Stimulated activated naive CD8-positive, alpha-beta T cell treated with anti-CD3 and anti-CD28 coated beads, Interleukin-15, Interleukin-2, amounts not matched to agents 100 U/mL and 50 U/mL, for 24 hours (primary cell): ENCODE measurements at regions not wholly inside any gene's neighbourhood (a gene's known extent, or its start where the extent isn't known, plus 50 kb on each side); places are given as distances from the start of the nearest gene placed in this dataset.
"Not testable (repeated sequence)": the region's sequence is repeated elsewhere in the genome, so short reads cannot be mapped to it uniquely, and the experiment has no call there.

Source experiments
- ATAC-seq: fragments of 150-1000 bp; cut with Tn5 transposase; one replicate; pipeline ENCODE4 v1.10.0; 2021
- DNase-seq: peaks from one replicate; pipeline ENCODE4 v3.0.0; 2021

- ATAC-seq (no peak), DNase-seq (no peak)
These were observed 719.4 kb upstream of the CELF4 start for GRCh38 chr18:38284972-38285371.

- no peak for DNase-seq
- no peak for ATAC-seq
These were observed 697.5 kb upstream of the CELF4 start for GRCh38 chr18:38263066-38263465.

DNA sequence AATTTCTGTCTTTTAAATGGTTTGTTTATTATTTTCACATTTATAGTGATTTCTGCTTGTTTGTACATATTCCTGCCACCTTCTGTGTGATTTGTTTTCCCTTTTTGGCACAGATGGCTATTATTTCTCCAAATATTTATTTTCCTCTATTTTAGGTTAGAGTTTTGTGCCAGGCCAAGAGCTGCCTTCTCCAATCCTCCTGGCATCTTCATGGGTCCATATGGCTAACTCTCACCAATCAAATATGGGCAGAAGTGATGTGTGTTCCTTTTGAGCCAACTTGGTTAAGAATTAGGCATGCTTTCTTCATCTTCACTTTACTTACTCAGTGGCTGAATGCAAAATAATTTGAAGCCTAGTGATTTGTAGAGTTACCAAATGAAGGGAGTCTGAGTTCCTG lies 697.1 kb upstream of the CELF4 start:
- ATAC-seq (no peak), DNase-seq (no peak)

- ATAC-seq (no peak), DNase-seq (no peak)
These were observed 692.1 kb upstream of the CELF4 start for GRCh38 chr18:38257661-38258060.

DNA sequence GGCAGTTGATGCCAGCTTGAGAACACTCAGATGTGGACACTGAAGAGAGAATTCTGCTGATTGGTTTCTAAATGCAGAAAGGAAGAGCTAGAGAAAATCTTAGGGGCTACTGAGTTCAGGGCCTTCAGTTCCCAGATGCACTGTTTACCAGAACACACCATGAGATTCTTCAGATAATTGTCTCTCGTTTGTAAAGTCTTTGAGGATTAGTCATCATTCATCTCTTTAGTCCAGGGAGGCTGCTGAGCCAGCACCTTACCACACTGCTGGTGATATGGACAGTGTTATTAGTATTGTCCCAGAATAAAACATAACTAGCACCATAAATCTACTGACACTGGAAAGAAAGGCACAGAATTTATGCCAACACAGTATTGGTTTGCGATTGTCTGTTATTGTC lies 690.8 kb upstream of the CELF4 start:
- no peak for ATAC-seq

DNA sequence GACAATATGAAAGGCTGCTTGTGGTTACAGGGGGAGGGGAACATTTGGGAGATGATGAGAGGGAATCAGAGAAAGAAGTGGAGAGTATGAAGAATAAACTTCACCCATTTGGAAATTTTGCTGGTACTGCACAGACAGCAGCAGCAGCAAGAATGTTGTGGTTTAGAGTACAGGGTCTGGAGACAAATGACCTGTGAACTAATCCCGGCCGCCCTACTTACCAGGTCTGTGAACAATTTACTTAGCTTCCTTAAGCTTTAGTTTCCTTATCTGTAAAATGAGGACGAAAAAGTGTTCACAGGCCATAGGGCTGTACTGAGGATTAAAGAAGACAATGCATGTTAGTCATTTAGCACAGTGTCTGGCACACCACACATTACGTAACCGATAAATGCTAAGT lies 685.4 kb upstream of the CELF4 start:
- ATAC-seq (no peak), DNase-seq (no peak)

More for the DNA sequence above, 690.8 kb upstream of the CELF4 start:
- DNase-seq: no peak

- ATAC-seq: no peak
- DNase-seq: no peak
These were observed 678.9 kb upstream of the CELF4 start for GRCh38 chr18:38244480-38244879.

DNA sequence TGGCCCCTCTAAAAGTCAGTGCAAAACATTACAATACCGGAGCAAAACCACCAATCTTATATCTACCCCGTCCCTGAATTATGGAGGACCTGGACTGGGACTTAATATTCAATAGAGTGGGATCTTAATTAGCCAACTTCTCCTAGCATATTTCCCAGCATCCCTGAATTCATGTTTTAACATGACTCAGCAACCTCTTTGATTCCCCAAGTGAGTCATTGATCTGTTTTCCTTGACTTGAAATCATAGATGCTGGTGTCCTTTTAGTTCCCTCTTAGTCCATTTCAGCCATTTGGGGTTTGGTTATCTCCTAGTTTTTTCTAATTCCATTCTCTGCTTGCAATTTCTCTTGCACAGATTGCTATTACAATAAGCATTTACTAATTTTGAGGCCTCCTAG lies 677.7 kb upstream of the CELF4 start:
- ATAC-seq (no peak), DNase-seq (no peak)

DNA sequence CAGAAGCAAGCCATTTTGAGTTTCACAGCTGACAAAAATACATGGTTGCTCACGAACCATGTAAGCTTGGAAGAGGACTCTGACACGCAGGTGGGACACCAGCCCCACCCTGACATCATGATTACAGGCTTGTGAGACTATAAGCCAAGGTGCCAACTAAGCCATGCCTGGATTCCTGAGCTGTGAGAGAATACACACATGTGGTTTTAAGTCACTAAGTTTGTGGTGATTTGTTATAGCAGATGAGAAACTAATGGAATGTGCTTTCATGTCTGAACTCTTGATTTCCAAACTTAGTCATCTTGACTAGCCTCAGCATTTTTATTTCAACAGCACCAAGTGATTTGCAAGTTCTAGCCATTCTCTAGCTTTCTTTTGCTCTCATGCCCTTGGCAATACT lies 676.1 kb upstream of the CELF4 start:
- DNase-seq: no peak
- no peak for ATAC-seq

- no peak for ATAC-seq
These were observed 675.6 kb upstream of the CELF4 start for GRCh38 chr18:38241216-38241615.

DNA sequence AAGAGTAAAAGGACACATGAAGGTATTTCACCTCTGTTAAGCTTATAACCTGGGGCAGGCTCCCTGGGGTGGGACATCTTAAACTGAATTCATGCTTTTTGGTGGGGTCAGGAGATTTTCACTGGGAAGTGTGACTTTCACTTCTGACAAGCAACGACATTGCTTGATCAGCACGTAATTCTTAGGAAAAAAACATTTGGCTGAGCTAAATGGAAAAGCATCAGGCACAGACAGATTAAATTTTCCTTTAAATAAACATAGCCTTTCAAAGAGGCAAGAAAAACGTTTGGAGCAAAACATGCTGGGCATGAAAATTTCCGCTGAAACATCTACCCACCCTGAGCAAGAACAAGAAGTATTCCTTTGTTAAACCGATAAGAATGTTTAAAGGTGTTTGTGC lies 674.0 kb upstream of the CELF4 start:
- DNase-seq (no peak), ATAC-seq (no peak)

More at GRCh38 chr18:38241216-38241615, 675.6 kb upstream of the CELF4 start:
- DNase-seq: no peak

GRCh38 chr18:38237796-38238195 lies 672.2 kb upstream of the CELF4 start:
- DNase-seq: no peak

GRCh38 chr18:38221476-38222100 lies 656.0 kb upstream of the CELF4 start:
- no peak for ATAC-seq
- no peak for DNase-seq

More at GRCh38 chr18:38237796-38238195, 672.2 kb upstream of the CELF4 start:
- no peak for ATAC-seq

DNA sequence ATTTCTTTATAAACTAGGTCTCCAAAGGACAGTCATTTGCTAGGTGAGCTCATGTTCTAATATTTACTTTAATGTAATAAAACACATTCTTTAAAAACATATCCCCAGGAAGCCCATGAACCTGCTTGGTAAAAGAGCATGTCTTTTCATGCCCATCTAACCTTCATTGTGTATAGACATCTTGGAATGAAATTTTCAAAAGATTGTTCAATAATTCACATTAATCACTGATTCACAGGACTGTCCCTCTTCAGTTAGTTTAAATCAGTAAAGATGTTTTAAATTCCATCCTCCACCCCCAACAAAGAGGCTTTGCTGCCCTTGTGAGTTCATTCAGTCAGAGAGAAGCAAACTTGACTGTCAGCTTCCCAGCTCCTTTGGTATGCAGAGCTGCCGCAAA lies 633.4 kb upstream of the CELF4 start:
- no peak for DNase-seq
- ATAC-seq: no peak

- DNase-seq (no peak), ATAC-seq (no peak)
These were observed 632.9 kb upstream of the CELF4 start for GRCh38 chr18:38198526-38198925.

DNA sequence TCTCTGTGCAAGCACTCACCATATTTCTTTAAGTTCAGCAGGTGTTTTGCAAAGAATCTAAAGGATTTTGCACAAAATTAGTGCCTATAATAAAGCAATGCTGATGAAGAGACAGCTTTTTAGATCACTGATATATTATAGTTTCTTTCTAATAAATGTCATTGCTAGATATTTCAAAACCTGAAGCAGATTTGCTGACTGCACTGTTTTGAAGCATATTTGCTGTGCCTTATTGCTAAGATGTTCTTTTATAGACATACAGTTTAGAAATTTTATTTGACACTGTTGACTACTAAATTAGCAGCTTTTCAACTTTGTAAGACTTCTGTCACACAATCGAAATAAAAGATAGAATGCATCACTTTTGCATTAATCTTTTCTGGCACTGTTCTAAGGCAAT lies 620.9 kb upstream of the CELF4 start:
- ATAC-seq (no peak), DNase-seq (no peak)

DNA sequence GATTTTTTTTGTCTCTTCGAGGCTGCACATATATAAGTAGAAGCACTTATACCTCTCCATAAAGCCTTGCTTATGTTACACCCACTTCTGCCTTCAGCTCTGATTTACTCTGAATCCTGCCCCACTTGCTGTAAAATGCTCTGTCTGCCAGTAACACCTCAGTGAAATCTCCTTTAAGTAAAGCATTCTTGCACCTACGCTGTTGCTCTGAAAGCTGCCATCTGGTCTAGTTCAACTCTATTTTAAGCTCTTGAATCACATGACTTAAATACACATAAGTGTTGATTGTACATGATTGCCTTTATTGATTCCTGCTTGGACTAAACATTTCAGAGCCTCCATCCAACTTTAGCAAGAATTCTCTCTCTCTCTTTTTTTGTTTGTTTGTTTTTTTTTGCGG lies 609.0 kb upstream of the CELF4 start:
- ATAC-seq (no peak), DNase-seq (no peak)

- ATAC-seq: no peak
- no peak for DNase-seq
These were observed 608.6 kb upstream of the CELF4 start for GRCh38 chr18:38174173-38174572.

DNA sequence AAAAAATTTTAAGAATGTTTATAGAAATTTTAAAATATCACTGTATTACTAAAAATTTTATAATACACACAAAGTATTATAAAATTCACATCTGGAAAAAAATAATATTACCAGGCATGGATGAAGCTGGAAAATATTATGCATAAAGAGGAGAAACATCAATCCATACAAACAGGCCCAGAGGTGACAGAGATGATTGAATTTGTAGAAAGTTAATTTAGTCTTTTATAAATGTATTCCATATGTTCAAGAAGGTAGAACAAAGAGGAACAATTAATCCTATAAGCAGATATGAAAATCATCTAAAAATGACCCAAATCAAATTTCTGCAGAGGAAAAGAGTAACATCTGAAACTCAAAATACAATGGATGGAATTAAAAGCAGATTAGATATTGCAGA lies 605.2 kb upstream of the CELF4 start:
- no peak for DNase-seq

DNA sequence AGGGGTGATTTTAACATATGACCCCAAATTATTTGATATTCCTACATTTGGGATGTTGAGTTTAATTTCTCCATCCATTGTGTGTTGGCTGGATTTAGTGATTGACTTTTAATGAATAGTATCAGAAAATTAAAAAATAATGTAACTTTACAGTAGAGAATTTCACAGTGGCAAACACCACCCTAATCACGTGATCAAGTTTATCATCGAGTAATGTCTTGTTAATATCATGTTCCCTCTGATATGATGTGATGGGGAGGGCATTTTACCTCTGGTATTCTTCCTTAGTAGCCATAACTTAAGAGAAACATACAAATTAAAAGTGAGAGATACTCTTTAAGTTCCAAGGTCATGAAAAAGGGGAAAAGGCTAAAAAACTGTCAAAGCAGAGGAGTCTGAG lies 602.0 kb upstream of the CELF4 start:
- ATAC-seq: no peak

More for the DNA sequence above, 605.2 kb upstream of the CELF4 start:
- ATAC-seq: no peak

GRCh38 chr18:38153116-38153515 lies 587.5 kb upstream of the CELF4 start:
- not testable (repeated sequence) for ATAC-seq, DNase-seq

More for the DNA sequence above, 602.0 kb upstream of the CELF4 start:
- DNase-seq: no peak

- DNase-seq (no peak), ATAC-seq (no peak)
These were observed 551.1 kb upstream of the CELF4 start for GRCh38 chr18:38116716-38117115.

- DNase-seq (no peak), ATAC-seq (no peak)
These were observed 549.6 kb upstream of the CELF4 start for GRCh38 chr18:38115201-38115600.

GRCh38 chr18:38087538-38087937 lies 521.9 kb upstream of the CELF4 start:
- no peak for ATAC-seq

DNA sequence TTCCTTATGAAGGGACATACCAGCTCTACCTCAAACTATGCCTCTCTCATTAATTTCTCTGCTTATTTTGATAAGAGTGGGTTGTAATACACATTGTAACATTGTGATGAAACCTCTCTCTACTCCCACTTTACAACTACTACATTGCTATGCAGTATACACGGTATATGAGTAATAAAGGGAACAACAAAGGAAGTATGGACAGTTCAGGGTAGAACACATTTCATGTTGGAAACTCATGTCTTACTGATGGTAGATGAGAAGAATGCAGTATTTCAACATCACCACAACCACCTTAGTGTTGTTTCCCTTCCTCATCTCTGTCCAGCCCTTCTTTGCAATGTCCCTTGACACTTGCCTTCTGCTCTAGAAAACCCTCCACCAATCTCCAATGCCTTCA lies 515.9 kb upstream of the CELF4 start:
- DNase-seq (no peak), ATAC-seq (no peak)

More at GRCh38 chr18:38087538-38087937, 521.9 kb upstream of the CELF4 start:
- no peak for DNase-seq
